ENCODE measurements at regions not wholly inside any gene's neighbourhood (a gene's known extent, or its start where the extent isn't known, plus 50 kb on each side); places are given as distances from the start of the nearest gene placed in this dataset.
"Not testable (repeated sequence)": the region's sequence is repeated elsewhere in the genome, so short reads cannot be mapped to it uniquely, and the experiment has no call there.

DNA sequence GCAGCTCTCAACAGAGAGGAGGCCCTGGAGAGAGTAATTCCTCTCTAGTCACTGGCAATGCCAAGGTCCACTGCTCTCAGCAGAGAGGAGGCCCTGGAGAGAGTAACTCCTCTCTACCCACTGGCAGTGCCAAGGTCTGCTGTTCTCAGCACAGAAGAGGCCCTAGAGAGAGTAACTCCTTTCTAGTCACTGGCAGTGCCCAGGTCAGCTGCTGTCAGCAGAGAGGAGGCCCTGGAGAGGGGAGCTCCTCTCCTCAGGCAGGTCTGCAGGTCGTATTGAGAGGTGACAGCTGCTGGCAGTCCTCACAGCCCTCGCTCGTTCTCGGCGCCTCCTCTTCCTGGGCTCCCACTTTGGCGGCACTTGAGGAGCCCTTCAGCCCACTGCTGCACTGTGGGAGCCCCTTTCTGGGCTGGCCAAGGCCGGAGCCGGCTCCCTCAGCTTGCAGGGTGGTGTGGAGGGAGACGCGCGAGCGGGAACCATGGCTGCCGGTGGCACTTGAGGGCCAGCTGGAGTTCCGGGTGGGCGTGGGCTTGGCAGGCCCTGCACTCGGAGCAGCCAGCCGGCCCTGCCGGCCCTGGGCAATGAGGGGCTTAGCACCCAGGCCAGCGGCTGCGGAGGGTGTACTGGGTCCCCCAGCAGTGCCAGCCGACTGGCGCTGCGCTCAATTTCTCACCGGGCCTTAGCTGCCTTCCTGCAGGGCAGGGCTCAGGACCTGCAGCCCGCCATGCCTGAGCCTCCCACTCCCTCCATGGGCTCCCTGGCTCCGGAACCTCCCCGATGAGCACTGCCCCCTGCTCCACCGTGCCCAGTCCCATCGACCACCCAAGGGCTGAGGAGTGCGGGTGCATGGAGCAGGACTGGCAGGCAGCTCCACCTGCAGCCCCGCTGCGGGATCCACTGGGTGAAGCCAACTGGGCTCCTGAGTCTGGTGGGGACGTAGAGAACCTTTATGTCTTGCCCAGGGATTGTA lies 642.9 kb downstream of the PRR16 start:
- DNase-seq = not testable (repeated sequence)

DNA sequence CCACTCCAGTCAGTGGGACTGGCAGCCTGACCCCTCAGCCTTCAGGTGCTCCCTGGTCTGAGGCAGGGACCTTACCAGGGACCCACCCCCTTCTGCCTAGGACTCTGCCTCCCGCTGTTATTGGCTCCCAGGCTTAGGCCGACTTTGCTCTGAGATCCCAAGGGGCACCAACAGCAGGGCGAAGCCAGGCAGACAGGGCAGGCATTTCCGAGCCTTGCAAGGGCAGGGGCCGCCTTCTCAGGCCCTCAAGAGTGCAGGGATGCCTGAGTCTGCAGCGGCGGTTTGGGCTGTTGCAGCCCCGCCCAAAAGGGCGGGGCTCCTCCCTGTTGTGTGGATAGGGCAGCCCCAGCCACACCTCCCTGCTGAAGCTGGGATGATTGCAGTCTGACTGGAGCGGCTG lies 644.6 kb downstream of the PRR16 start:
- DNase-seq = no peak

DNA sequence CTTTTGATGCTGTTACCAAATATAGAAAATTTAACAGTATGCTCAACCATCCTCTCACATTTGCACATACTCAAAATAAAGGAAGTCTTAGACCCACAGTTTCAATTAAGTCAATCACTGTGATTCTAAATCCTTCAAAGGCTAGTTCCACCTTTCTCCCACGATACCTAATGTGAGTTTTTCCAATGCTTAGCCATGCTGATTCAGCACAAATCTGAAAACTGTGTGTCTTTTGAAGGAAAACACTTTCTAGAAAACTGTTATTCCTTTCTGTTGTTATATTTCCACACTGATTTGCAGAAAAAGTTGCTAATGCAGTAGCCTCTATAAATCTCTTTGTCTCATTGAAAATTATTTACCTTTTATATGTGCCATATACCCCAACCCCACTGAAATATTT lies 645.7 kb downstream of the PRR16 start:
- DNase-seq = no peak

DNA sequence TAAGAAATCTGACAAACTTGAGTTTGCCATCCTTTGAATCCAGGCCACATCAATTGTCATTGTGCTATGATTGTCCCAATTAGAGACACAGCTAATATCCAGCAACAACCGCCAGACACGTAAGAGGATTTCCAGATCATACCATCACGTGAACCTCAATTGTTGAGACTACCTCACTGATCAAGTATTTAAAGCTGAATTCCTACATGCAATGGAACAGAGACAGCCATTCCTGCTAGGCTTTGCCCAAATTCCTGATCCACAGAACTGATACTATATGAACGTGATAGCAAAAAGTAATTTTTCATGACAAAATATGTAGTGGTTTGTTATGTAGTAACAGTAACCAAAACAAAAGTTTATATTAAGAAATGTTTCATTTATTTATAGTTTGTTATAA lies 657.7 kb downstream of the PRR16 start:
- no peak for DNase-seq

DNA sequence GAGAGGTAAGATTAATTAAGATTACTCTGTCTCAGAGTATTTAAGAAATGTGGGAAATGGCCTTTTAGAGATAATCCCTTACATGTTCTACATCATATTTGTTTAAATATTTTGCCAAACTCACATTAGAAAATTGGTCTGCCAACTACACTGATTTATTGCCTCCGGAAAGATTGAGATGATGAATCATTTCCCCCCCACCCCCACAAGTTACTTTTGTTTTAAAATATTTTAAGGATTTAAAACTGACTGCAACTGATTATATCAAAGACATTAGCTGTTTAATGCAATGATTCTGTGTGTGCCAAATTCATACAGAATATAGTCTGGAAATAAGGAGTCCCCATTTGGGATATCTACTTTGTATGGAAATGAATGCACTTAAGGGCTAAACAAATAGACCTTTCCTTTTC lies 674.4 kb downstream of the PRR16 start:
- DNase-seq = no peak

DNA sequence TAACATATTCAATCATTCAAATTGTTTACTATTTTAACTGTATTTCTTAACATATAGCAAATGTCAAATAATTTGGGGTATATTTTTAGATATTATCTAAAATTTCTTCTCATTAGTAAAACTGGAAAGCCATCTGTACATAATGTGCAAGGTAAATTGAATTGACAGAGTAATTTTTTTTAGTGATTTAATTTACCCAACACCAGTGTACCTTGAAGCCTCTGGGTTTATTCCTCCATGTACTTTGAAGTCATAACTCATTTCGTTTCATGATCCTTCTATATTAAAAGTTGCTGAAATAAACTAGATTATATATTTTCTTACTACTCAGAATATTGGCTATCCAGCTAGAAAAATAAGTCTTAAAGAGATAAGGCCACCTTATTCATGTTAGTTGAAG lies 674.9 kb downstream of the PRR16 start:
- DNase-seq = no peak

DNA sequence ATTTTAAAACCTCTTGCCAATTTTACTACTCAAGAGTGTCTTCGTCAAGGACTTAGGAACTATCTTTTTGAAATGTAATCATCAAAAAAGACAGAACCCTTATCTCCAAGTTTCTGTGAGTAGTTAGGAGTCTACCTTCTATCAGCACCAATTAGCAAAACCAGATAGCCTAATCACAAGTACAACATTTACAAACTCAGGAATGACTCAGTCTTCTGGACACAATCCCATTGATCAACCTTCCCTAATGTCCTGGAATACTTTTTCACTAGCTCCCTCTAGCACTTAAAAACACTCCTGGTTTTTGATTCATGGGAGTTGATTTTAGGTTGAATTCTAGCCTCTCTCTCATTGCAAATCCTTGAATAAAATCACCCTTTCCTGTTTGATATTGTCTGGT lies 680.7 kb downstream of the PRR16 start:
- no peak for DNase-seq

DNA sequence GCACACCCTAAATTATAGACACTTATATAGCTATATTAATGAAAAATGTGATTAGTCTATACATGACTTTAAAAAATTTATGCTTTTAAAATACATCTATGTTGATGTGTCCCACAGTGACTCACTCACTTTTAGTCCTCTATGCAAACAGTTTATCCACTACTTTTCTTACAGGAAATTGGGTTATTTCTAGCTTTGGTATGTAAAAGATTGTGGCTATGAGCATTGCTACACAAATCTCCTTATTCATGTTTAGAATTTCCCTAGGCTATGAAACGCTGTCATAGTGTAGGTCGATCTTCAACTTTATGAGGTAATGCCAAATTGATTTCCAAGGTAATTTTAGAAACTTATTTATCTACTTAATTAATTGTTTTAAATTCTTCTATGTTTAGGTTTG lies 687.4 kb downstream of the PRR16 start:
- DNase-seq = no peak

DNA sequence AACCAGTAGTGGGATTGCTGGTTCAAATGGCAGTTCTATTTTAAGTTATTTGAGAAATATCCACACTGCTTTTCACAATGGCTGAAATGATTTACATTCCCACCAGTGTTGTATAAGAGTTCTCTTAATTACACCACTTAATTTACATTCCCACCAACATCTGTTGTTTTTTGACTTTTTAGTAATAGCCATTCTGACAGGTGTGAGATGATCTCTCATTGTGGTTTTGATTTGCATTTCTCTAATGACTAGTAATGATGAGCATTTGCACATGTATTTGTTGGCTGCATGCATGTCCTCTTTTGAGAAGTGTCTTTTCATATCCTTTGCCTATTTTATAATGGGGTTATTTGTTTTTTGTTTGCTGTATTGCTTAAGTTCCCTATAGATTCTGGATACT lies 688.3 kb downstream of the PRR16 start:
- no peak for DNase-seq

DNA sequence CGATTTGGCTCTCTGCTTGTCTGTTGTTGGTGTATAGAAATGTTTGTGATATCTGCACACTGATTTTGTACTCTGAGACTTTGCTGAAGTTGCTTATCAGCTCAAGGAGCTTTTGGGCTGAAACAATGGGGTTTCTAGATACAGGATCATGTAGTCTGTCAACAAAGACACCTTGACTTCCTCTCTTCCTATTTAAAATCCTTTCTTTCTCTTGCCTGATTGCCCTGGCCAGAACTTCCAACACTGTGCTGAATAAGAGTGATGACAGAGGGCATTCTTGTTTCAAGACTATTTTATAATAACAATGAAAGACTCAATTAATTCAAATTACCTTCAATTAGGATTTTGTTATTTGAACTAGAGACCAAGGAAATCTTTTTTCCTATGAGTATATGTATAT lies 692.5 kb downstream of the PRR16 start:
- no peak for DNase-seq

DNA sequence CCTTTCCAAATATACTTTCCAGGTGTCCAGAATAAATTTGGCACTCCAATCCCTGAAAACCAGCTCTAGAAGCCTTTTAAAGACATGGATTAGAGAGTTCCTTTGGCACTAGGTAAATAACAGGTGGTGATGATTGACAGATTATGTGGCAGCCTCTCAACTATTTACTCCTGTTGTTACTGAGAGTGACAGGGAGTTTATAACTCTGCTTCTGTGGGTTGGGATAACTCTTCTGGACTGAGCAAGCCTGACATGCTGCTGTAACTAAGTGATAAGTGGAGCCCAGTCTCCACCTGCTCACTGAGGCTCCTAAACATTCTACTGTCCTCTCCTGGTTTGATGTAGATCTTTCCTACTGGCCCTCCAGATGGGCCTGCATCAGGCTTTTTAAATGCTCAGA lies 693.2 kb upstream of the FTMT start:
- peak; percentile 6 for DNase-seq

DNA sequence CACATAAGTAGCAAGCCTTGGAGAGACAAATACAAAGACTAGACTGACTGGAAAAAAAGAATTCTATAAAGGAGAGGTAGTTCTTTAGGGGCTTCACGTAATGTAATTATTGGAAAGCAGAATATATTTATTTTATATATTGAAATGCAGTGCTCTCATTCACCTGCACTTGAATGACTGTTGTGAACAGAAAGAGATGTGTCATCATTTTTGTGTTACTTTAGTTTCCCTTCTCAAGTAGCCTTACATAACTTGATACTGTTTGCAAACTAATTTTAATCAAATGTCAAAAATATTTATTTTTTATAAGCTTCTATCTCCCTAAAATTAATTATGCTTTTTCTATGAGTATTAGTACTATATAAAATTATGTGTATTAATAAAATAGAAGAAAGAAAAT lies 691.1 kb upstream of the FTMT start:
- no peak for DNase-seq

DNA sequence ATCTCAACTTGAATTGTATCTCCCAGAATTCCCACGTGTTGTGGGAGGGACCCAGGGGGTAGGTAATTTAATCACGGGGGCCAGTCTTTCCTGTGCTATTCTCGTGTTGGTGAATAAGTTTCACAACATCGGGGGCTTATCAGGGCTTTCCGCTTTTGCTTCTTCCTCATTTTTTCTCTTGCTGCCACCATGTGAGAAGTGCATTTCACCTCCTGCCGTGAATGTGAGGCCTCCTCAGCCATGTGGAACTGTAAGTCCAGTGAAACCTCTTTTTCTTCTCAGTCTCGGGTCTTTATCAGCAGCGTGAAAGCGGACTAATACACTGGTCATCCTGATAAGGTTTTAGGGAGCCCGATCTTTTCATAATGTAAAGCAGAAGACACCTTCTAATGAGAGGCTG lies 687.0 kb upstream of the FTMT start:
- DNase-seq = no peak

DNA sequence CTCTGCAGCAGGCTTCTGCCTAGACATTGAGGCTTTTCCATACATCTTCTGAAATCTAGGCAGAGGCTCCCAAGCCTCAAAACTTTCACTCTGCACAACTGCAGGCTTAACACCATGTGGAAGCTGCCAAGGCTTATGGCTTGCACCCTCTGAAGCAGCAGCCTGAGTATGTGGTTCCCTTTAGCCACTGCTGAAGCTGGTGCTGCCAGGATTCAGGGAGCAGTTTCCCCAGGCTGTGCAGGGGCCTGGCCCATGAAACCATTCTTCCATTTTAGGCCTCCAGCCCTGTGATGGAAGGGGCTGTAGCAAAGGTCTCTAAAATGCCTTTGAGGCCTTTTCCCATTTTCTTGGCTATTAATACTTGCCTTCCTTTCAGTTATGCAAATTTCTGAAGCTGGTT lies 680.3 kb upstream of the FTMT start:
- DNase-seq = no peak

DNA sequence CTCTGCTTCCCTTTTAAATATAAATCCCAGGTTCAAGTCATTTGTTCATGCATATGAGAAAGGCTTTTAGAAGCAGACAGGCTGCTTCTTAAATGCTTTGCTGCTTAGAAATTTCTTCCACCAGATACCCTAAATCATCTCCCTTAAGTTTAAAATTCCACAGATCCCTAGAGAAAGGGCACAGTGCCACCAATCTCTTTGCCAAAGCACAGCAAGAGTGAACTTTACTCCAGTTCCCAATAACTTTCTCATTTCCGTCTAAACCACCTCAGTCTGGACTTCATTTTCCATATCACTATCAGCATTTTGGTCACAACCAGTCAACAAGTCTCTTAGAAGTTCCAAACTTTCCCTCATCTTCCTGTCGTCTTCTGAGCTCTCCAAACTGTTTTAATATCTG lies 679.8 kb upstream of the FTMT start:
- no peak for DNase-seq

DNA sequence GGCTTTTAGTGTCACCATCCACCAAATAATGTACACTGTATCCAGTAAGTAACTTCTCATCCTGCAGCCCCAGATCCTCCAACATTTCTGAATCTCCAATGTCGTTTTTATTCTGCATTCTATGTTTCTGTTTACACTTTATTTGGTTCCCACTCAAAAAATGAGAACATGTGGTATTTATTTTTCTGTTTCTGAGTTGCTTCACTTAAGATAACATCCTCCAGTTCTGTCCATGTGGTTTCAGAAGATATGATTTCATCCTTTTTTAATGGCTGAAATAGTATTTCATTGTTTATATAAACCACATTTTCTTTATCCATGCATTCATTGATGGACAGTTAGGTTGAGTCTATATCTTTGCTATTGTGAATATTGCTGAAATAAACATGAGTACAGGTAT lies 677.3 kb upstream of the FTMT start:
- DNase-seq = no peak

DNA sequence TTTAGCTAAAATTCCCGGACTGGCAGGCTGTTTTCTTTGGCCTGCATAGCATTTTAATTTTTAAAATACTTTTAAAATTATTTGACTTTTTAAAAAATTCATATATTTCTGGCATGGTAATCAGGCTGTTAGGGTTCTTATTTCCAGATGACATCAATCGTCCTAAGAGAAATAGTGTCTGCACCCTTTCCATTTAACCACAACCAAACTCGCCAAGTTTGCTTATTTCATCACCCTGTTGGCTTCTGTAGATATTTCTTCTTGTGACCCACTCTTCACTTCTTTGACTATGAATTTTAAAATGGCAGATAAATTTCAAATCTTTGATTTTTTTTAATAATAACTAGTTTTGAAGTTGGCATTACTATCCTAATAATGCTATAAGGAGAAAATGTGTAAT lies 675.7 kb upstream of the FTMT start:
- DNase-seq = no peak

DNA sequence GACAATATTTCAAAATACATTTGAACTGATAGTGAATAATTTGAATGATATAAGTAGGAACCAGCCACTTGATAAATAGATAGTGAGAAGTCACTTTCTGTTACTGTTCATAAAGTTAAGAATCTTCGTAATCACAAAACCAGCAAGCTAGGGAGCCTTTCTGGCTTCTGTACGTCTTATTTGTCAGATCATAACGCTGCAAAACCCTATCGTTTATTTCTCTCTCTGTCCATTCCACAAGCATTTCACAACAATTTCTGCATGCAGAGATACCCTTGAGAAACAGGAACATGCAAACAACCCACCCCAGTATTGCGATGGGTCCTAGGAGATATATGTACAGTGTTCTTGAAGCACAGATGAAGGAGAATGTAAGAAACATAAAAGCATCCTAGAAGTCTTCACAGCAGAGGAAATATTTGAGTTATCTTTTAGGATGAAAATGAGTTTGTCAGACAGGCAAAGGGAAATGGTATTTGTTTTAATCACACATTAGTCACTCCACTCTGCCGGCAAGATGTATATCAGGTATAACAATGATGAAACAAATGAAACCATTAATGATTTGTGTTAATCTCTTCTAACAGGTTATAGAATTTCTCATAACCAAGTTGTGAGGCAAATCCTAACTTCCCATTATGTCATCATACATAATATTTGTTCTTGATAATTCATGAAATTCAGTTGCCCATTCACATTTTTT lies 668.7 kb upstream of the FTMT start:
- DNase-seq = no peak

DNA sequence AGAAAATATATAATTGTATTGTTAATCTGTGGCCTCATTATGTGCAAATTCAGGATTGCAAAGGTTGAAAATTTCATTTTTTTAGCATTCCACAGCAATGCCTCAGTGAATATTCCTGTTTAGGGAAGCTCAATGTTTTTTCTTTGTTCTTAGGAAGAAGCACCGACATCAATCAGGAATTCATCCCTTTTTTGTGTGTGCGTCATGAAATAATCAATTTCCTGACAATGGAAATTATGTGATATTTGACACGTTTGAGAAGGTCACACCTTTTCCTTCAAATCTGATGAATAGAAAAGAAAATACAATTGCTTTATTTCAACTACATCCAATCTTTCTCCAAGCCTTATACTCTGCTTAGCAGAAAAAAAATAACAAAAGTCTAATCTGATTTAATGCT lies 662.8 kb upstream of the FTMT start:
- DNase-seq = no peak

DNA sequence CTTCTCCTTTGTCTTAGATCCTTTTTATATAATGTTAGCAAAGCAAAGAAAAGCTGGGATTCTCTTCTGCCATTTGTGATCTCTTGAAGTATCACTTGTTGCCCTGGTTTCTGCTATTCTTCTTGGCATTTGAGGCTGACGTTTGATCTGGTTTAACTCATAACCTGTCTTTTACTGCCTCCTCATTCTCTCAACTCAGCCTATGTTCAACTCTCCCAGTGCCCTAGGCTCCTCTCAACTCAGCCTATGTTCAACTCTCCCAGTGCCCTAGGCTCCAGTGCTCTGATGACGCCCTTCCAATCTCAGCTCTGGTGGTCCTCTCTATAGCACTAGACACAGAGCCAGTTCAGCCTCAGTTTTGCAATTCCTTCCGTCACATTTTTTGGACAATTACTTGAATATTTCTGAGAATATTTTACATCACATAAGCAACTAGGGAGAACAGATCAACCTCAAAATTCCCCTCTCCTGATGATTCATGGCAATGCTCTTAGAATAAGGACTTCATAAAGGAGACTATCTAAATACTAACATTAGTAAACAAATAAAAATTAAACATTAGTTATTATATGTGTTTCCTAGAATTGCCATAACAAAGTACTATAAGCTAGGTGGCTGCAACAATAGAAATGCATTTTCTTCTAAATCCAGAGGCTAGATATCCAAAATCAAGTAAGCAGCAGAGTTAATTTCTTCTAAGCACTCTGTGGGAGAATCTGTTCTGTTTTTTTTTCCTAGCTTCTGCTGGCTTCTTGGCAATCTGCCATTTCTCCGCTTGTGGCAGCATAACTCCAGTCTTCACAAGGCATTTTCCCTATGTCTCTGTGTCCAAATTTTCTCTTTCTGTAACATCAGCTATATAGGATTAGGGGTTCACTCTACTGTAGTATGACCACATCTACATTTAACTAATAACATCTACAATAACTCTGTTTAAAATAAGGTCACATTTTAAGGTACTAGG lies 662.1 kb upstream of the FTMT start:
- peak; percentile 13 for DNase-seq

DNA sequence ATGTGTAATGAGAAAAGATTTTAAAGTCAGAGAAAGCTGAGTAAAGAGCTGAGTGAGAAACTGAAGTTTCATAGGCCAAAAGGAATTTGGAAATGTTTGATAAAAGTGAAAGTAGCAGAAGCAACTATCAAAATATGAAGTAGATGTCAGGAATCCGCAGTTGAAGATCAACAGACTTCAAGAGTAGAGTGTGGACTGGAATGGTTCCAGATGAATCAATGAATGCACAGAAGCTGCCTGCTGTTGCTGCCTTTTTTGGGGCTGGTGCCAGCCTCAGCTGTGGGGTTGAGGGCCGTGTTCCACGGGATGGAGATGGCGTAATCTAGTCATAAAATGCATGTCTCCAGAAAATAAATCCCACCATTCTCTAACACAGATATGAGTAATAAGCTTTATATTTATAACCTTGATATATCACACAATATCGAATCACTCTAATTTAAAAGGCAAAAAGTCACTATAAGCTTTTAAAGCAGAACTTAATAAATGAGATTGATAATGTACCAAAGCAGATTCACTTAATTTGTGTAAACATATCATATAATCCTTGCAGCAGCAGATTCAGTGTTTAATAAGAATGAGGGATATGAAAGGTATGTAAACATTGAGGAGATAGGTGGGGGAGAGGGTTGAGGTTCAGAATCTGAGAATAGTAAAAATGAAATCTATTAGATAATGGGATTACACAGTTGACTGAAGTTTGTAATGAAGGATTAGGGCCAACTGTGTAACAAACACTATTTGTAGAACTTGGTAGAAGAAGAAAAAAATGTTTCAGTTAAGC lies 652.3 kb upstream of the FTMT start:
- no peak for DNase-seq

DNA sequence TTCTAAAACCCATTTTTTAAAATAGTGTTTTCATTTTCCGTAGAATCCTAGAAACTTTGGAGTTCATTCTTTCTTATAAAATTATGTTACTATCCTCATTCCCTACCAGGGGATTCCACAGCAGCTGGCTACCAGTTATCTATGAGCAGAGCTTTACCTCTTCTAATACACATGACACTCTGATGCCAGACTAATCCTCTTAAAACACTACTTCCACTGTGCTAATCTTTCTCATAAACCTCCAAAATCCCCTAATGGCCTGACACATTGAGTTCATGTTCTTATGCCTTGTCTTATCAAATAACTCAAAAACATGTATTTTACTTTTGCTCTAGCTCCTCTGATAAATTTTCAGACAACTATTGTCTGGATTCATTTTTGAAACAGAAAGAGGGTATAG lies 633.6 kb upstream of the FTMT start:
- DNase-seq = no peak
